ENCODE measurements at regions not wholly inside any gene's neighbourhood (a gene's known extent, or its start where the extent isn't known, plus 50 kb on each side); places are given as distances from the start of the nearest gene placed in this dataset.

DNA sequence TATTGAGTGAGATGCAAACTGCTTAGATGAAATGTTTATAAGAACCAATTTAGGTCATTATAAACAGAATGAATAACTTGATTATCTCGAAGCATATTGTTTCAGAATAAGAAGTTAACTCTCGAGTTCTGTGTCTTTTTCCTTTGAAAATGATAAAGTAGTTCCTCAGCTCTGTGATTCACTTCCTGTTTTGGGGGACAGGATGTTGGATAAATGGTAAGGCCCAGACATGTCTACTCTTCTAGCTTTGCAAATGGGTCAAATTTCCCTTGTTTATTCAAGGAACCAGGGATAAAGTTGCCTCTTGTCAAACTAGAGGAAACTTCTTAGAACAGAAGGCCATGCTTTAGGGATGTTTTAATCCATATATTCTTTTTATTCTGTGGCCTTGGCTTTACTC lies 246.9 kb downstream of the SOX4 start:
- ATAC-seq, result peak; percentile 31; the same call in 1 of the 3 replicates
- TF ChIP-seq, protein P1, sequence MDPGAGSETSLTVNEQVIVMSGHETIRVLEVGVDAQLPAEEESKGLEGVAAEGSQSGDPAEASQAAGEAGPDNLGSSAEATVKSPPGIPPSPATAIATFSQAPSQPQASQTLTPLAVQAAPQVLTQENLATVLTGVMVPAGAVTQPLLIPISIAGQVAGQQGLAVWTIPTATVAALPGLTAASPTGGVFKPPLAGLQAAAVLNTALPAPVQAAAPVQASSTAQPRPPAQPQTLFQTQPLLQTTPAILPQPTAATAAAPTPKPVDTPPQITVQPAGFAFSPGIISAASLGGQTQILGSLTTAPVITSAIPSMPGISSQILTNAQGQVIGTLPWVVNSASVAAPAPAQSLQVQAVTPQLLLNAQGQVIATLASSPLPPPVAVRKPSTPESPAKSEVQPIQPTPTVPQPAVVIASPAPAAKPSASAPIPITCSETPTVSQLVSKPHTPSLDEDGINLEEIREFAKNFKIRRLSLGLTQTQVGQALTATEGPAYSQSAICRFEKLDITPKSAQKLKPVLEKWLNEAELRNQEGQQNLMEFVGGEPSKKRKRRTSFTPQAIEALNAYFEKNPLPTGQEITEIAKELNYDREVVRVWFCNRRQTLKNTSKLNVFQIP (CRISPR knock-in tag; IDR thresholded peaks at IDR 0.05; ENCODE audit: borderline replicate concordance, low read depth), result no peak
- TF ChIP-seq ESRRG (CRISPR knock-in tag; IDR thresholded peaks at IDR 0.05), result no peak
- no peak for TF ChIP-seq ARNTL (CRISPR knock-in tag; IDR thresholded peaks at IDR 0.05; ENCODE audit: borderline replicate concordance, low read depth)
- no peak for TF ChIP-seq ZFP3 (CRISPR knock-in tag; IDR thresholded peaks at IDR 0.05)
- TF ChIP-seq, protein P2, sequence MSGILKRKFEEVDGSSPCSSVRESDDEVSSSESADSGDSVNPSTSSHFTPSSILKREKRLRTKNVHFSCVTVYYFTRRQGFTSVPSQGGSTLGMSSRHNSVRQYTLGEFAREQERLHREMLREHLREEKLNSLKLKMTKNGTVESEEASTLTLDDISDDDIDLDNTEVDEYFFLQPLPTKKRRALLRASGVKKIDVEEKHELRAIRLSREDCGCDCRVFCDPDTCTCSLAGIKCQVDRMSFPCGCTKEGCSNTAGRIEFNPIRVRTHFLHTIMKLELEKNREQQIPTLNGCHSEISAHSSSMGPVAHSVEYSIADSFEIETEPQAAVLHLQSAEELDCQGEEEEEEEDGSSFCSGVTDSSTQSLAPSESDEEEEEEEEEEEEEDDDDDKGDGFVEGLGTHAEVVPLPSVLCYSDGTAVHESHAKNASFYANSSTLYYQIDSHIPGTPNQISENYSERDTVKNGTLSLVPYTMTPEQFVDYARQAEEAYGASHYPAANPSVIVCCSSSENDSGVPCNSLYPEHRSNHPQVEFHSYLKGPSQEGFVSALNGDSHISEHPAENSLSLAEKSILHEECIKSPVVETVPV (CRISPR knock-in tag; IDR thresholded peaks at IDR 0.05), result no peak
- TF ChIP-seq ZNF70 (CRISPR knock-in tag; IDR thresholded peaks at IDR 0.05), result no peak

DNA sequence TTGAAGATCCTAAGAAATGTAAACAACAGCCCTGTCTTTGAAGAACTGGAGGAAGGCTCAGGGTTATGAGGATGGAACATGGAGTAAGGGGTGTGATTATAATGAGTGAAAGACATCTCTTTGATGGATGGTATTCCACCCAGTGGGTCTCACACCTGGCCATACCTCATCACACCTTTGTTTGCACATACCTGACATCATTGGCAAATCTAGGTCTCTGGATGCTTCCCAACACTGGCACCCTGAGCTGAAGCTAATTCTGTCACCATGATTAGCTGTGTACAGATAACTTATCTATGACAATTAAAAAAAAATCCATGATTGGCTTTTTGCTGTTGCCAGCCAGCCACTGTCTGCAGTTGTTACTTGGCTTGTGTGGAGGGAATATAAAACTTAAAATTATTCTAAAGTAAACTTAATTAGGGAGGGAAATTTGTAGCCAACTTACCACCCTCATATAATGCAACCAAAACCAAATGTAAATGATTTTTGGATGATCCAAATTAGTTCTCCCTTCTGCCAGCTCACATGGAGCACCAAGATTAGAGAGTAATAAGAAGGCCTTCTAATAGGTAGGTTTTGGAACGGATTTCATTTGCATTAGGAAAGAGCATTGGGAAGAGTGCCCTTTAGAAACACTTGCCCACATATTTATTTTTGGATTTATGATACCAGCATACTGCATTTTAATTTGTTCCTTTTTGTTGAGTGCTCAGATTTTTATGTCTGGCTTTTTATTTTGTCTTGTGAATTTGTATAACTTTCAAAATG lies 249.5 kb downstream of the SOX4 start:
- no peak for TF ChIP-seq ZNF8 (CRISPR knock-in tag; IDR thresholded peaks at IDR 0.05)
- TF ChIP-seq, protein P2 (CRISPR knock-in tag; IDR thresholded peaks at IDR 0.05), result no peak
- TF ChIP-seq, protein P1 (CRISPR knock-in tag; IDR thresholded peaks at IDR 0.05; ENCODE audit: borderline replicate concordance, low read depth), result no peak
- TF ChIP-seq TCF4 (CRISPR knock-in tag; IDR thresholded peaks at IDR 0.05; ENCODE audit: borderline replicate concordance), result no peak
- no peak for TF ChIP-seq SNAI2 (CRISPR knock-in tag; IDR thresholded peaks at IDR 0.05)
- no peak for TF ChIP-seq ESRRG (CRISPR knock-in tag; IDR thresholded peaks at IDR 0.05)
- TF ChIP-seq ARNTL (CRISPR knock-in tag; IDR thresholded peaks at IDR 0.05; ENCODE audit: borderline replicate concordance, low read depth), result no peak
- TF ChIP-seq ZFP30 (CRISPR knock-in tag; IDR thresholded peaks at IDR 0.05), result no peak
- TF ChIP-seq CSDC2 (CRISPR knock-in tag; IDR thresholded peaks at IDR 0.05), result no peak
- TF ChIP-seq ZNF565 (CRISPR knock-in tag; conservative IDR thresholded peaks at IDR 0.05; ENCODE audit: low read depth), result no peak
- no peak for TF ChIP-seq ZFP3 (CRISPR knock-in tag; IDR thresholded peaks at IDR 0.05)
- TF ChIP-seq BACH2 (CRISPR knock-in tag; IDR thresholded peaks at IDR 0.05; ENCODE audit: borderline replicate concordance), result no peak
- TF ChIP-seq GLIS3 (CRISPR knock-in tag; IDR thresholded peaks at IDR 0.05), result no peak
- ATAC-seq, result no peak

DNA sequence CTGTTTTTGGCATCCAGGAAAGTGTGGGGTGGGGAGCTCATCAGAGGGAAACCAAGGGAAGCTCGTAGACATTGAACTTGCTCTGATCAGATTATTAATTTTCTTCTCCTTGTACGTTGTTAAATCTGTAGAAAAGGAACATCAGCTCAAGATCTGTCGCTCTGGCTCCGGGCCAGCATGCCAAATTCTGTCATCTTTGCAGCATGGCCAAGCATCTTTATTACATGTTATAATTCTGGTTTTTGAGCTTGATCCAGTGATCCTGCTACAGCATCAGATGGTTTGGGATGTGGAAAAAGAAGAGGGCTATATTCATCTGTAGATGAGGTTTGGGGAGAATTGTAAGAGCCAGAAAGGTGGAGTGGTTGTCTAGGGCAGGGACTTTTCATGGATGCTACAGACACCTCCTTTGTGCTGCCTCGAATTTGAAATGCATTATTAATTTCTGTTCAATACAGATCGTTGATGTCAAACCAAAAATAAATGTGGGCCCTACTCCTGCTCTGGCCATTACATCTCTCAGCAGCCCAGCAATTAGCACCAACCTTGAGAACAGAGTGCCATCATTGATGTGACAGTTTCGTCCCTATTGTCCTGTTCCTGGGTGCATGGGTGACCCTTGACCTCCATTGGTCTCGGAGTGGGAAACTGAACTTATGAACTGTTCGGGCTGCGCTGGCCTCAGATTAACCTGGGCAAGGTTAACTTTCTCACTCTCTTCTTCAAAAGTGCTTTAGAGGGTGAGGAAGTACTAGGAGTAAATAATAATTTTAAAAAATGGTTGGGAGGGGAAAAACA lies 250.8 kb downstream of the SOX4 start:
- TF ChIP-seq ZC3H10 (CRISPR knock-in tag; IDR thresholded peaks at IDR 0.05), result no peak
- TF ChIP-seq ZNF8 (CRISPR knock-in tag; IDR thresholded peaks at IDR 0.05), result no peak
- no peak for TF ChIP-seq RARB (CRISPR knock-in tag; IDR thresholded peaks at IDR 0.05)
- TF ChIP-seq ISL1 (CRISPR knock-in tag; IDR thresholded peaks at IDR 0.05), result no peak
- TF ChIP-seq, protein P3, sequence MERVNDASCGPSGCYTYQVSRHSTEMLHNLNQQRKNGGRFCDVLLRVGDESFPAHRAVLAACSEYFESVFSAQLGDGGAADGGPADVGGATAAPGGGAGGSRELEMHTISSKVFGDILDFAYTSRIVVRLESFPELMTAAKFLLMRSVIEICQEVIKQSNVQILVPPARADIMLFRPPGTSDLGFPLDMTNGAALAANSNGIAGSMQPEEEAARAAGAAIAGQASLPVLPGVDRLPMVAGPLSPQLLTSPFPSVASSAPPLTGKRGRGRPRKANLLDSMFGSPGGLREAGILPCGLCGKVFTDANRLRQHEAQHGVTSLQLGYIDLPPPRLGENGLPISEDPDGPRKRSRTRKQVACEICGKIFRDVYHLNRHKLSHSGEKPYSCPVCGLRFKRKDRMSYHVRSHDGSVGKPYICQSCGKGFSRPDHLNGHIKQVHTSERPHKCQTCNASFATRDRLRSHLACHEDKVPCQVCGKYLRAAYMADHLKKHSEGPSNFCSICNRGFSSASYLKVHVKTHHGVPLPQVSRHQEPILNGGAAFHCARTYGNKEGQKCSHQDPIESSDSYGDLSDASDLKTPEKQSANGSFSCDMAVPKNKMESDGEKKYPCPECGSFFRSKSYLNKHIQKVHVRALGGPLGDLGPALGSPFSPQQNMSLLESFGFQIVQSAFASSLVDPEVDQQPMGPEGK (CRISPR knock-in tag; IDR thresholded peaks at IDR 0.05; ENCODE audit: borderline replicate concordance), result no peak
- ATAC-seq, result no peak

DNA sequence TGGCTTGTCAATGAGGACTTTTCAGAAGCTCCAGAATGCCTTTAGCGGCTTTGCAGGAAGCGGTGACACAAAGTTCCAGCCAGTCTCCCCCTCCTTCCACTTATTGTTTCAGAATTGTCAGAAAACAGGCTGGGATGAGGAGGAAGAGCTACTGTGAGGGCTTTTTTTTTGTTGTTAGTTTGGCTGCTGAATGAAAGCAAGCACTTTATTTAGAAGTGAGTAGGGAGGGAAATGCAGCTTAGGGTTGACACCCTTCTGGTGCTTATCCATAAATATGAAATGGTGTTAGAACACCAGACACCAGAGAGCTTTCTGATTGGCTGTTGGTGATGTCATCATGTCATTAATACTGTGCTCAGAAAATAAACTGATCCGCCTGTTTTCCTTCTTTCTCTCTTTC lies 251.5 kb downstream of the SOX4 start:
- ATAC-seq, result no peak
- TF ChIP-seq ZFP3 (CRISPR knock-in tag; IDR thresholded peaks at IDR 0.05) (no peak), SNAI2 (CRISPR knock-in tag; IDR thresholded peaks at IDR 0.05) (no peak), TCF4 (CRISPR knock-in tag; IDR thresholded peaks at IDR 0.05; ENCODE audit: borderline replicate concordance) (no peak), CSDC2 (CRISPR knock-in tag; IDR thresholded peaks at IDR 0.05) (no peak), ISL1 (CRISPR knock-in tag; IDR thresholded peaks at IDR 0.05) (no peak), PPARA (CRISPR knock-in tag; IDR thresholded peaks at IDR 0.05; ENCODE audit: borderline replicate concordance) (no peak), BACH2 (CRISPR knock-in tag; IDR thresholded peaks at IDR 0.05; ENCODE audit: borderline replicate concordance) (no peak), ZNF565 (CRISPR knock-in tag; conservative IDR thresholded peaks at IDR 0.05; ENCODE audit: low read depth) (no peak)
- TF ChIP-seq, protein P3 (CRISPR knock-in tag; IDR thresholded peaks at IDR 0.05; ENCODE audit: borderline replicate concordance), result no peak
- TF ChIP-seq, protein P4, sequence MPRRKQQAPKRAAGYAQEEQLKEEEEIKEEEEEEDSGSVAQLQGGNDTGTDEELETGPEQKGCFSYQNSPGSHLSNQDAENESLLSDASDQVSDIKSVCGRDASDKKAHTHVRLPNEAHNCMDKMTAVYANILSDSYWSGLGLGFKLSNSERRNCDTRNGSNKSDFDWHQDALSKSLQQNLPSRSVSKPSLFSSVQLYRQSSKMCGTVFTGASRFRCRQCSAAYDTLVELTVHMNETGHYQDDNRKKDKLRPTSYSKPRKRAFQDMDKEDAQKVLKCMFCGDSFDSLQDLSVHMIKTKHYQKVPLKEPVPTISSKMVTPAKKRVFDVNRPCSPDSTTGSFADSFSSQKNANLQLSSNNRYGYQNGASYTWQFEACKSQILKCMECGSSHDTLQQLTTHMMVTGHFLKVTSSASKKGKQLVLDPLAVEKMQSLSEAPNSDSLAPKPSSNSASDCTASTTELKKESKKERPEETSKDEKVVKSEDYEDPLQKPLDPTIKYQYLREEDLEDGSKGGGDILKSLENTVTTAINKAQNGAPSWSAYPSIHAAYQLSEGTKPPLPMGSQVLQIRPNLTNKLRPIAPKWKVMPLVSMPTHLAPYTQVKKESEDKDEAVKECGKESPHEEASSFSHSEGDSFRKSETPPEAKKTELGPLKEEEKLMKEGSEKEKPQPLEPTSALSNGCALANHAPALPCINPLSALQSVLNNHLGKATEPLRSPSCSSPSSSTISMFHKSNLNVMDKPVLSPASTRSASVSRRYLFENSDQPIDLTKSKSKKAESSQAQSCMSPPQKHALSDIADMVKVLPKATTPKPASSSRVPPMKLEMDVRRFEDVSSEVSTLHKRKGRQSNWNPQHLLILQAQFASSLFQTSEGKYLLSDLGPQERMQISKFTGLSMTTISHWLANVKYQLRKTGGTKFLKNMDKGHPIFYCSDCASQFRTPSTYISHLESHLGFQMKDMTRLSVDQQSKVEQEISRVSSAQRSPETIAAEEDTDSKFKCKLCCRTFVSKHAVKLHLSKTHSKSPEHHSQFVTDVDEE (CRISPR knock-in tag; IDR thresholded peaks at IDR 0.05), result no peak
